Thyroid gland (tissue), 4 donors: ENCODE measurements at regions not wholly inside any gene's neighbourhood (a gene's known extent, or its start where the extent isn't known, plus 50 kb on each side); places are given as distances from the start of the nearest gene placed in this dataset.

Source experiments
- DNase-seq, 2 donors: peaks; one replicate each; pipeline ENCODE4 v3.0.0-alpha.2; 2019
- H3K27ac ChIP-seq, 3 donors: fragments of 200-600 bp; sonication (generic); 1 replicate in 2 of 3; 2 replicates in 1 of 3; pipeline ENCODE4 v1.5.1; 2016 to 2019; ENCODE audit warnings: mild to moderate bottlenecking in 1 of 3, moderate library complexity in 1 of 3
- H3K27me3 ChIP-seq: fragments of 200-600 bp; sonication (generic); one replicate; pipeline ENCODE4 v1.5.1; 2019
- H3K36me3 ChIP-seq, 2 donors: fragments of 200-600 bp; sonication (generic); one replicate each; pipeline ENCODE4 v1.5.1; 2016 to 2019
- H3K4me1 ChIP-seq, 2 donors: fragments of 200-600 bp; sonication (generic); one replicate each; pipeline ENCODE4 v1.5.1; 2017 to 2019
- H3K4me3 ChIP-seq, 3 donors: fragments of 200-600 bp; sonication (generic); replicated peaks in 1 of 3; 1 replicate in 2 of 3; 2 replicates in 1 of 3; pipeline ENCODE4 v1.5.1; 2016; ENCODE audit warnings: mild to moderate bottlenecking in 1 of 3
- H3K9me3 ChIP-seq: fragments of 200-600 bp; sonication (generic); one replicate; pipeline ENCODE4 v1.5.1; 2017
- CTCF ChIP-seq, 6 experiments: fragments of 200-600 bp in 3 of 6; fragments of 450-650 bp in 3 of 6; sonication (generic) in 3 of 6; IDR thresholded peaks; one replicate each; pipeline ENCODE4 v1.5.1; 2016 to 2019; ENCODE audit warnings: antibody characterized with exemption in 6 of 6, mild to moderate bottlenecking in 2 of 6, inconsistent platforms in 1 of 6, moderate library complexity in 1 of 6
- POLR2A ChIP-seq, 2 donors: fragments of 450-650 bp; IDR thresholded peaks; one replicate each; pipeline ENCODE4 v1.6.1; 2017; ENCODE audit warnings: antibody characterized with exemption in 2 of 2, mild to moderate bottlenecking in 2 of 2, moderate library complexity in 1 of 2
- WGBS, 2 donors: methylation state at CpG; one replicate each; pipeline ENCODE4 v1.1.5; 2017; 5-methylcytosine and 5-hydroxymethylcytosine counted together
- intact Hi-C: fragments of 100-400 bp; cut with DNase I; formaldehyde crosslinking; loops from one replicate; pipeline ENCODE4 v1.15.1; 2023

- DNase-seq, result no peak
- Histone ChIP-seq H3K4me3 (no peak overlapping the region), H3K27me3 (no peaks in the 10 kb centered on the region), H3K36me3 (no peaks in the 10 kb centered on the region), H3K9me3 (no peaks in the 10 kb centered on the region), H3K4me1 (no peaks in the 10 kb centered on the region), H3K27ac (no peak overlapping the region)
- TF ChIP-seq POLR2A (IDR thresholded peaks at IDR 0.05) (no peak), CTCF (IDR thresholded peaks at IDR 0.05) (no peak)
- intact Hi-C loops, result no loop called here
- WGBS, 2 donors, result 79 to 86% methylated on average over 8 of the region's 8 CpGs
These were observed 852.9 kb upstream of the ADGRL4 start for GRCh38 chr1:79859212-79859948.

- no peak for DNase-seq
- TF ChIP-seq CTCF (IDR thresholded peaks at IDR 0.05), result peak in 2 of 6 experiments; percentile 8 to 37
- no peak for TF ChIP-seq POLR2A (IDR thresholded peaks at IDR 0.05)
- no peak overlapping the region for H3K4me3 ChIP-seq
- no peak overlapping the region for H3K27ac ChIP-seq
- no peaks in the 10 kb centered on the region for H3K36me3 ChIP-seq
- intact Hi-C loops, result no loop called here
- 59 to 66% methylated on average over 3 of the region's 3 CpGs for WGBS, 2 donors
- H3K27me3 ChIP-seq, result no peaks in the 10 kb centered on the region
- no peaks in the 10 kb centered on the region for H3K4me1 ChIP-seq
- H3K9me3 ChIP-seq, result no peaks in the 10 kb centered on the region
These were observed 845.5 kb upstream of the ADGRL4 start for GRCh38 chr1:79852004-79852403.

- DNase-seq, result no peak
- Histone ChIP-seq H3K27me3 (no peaks in the 10 kb centered on the region), H3K9me3 (no peaks in the 10 kb centered on the region), H3K4me1 (no peaks in the 10 kb centered on the region), H3K36me3 (no peaks in the 10 kb centered on the region), H3K27ac (no peak overlapping the region), H3K4me3 (no peak overlapping the region)
- intact Hi-C loops, result no loop called here
- TF ChIP-seq CTCF (IDR thresholded peaks at IDR 0.05), result no peak
- no peak for TF ChIP-seq POLR2A (IDR thresholded peaks at IDR 0.05)
- 87 to 92% methylated on average over 1 of the region's 1 CpG for whole genome bisulfite sequencing, 2 donors
These were observed 842.9 kb upstream of the ADGRL4 start for GRCh38 chr1:79849388-79849787.

- intact Hi-C loops, result no loop called here
- H3K4me3 ChIP-seq, result no peak overlapping the region
- no peak for DNase-seq
- TF ChIP-seq CTCF (IDR thresholded peaks at IDR 0.05) (no peak), POLR2A (IDR thresholded peaks at IDR 0.05) (no peak)
- no peaks in the 10 kb centered on the region for H3K36me3 ChIP-seq
- H3K27me3 ChIP-seq, result no peaks in the 10 kb centered on the region
- no peak overlapping the region for H3K27ac ChIP-seq
- H3K9me3 ChIP-seq, result no peaks in the 10 kb centered on the region
- no peaks in the 10 kb centered on the region for H3K4me1 ChIP-seq
These were observed 841.8 kb upstream of the ADGRL4 start for GRCh38 chr1:79848316-79848715.

- intact Hi-C loops, result no loop called here
- no peaks in the 10 kb centered on the region for H3K27me3 ChIP-seq
- 68 to 73% methylated on average over 5 of the region's 5 CpGs for WGBS, 2 donors
- no peaks in the 10 kb centered on the region for H3K4me1 ChIP-seq
- TF ChIP-seq CTCF (IDR thresholded peaks at IDR 0.05), result no peak
- no peak for TF ChIP-seq POLR2A (IDR thresholded peaks at IDR 0.05)
- no peaks in the 10 kb centered on the region for H3K36me3 ChIP-seq
- H3K4me3 ChIP-seq, result no peak overlapping the region
- H3K9me3 ChIP-seq, result no peaks in the 10 kb centered on the region
- H3K27ac ChIP-seq, result no peak overlapping the region
- DNase-seq, result no peak
These were observed 841.2 kb upstream of the ADGRL4 start for GRCh38 chr1:79847700-79848099.
